ENCODE measurements at regions not wholly inside any gene's neighbourhood (a gene's known extent, or its start where the extent isn't known, plus 50 kb on each side); places are given as distances from the start of the nearest gene placed in this dataset.

GRCh38 chr2:12161085-12161484 is 414.7 kb downstream of the LPIN1 start:
- Histone ChIP-seq H3K9me3 (ENCODE audit: low read depth) (no peaks in the 10 kb centered on the region), H3K4me3 (no peak overlapping the region), H3K27ac (no peak overlapping the region), H3K36me3 (no peaks in the 10 kb centered on the region), H3K4me1 (ENCODE audit: low read depth) (peaks cover 11% of the 10 kb centered on the region), H3K27me3 (no peaks in the 10 kb centered on the region)
- TF ChIP-seq CTCF (IDR thresholded peaks at IDR 0.05; ENCODE audit: low read depth, low read length): no peak
- DNase-seq (ENCODE audit: low read depth in 1 of 2, low spot score in 1 of 2): no peak

- Histone ChIP-seq H3K4me3 (no peak overlapping the region), H3K27ac (no peak overlapping the region), H3K9me3 (ENCODE audit: low read depth) (no peaks in the 10 kb centered on the region), H3K36me3 (no peaks in the 10 kb centered on the region), H3K4me1 (ENCODE audit: low read depth) (peaks cover 6% of the 10 kb centered on the region), H3K27me3 (no peaks in the 10 kb centered on the region)
- DNase-seq (ENCODE audit: low read depth in 1 of 2, low spot score in 1 of 2): no peak
- no peak for TF ChIP-seq CTCF (IDR thresholded peaks at IDR 0.05; ENCODE audit: low read depth, low read length)
These were observed 416.1 kb downstream of the LPIN1 start for GRCh38 chr2:12162269-12163247.

GRCh38 chr2:12163866-12164265 is 417.4 kb downstream of the LPIN1 start:
- TF ChIP-seq CTCF (IDR thresholded peaks at IDR 0.05; ENCODE audit: low read depth, low read length): no peak
- no peaks in the 10 kb centered on the region for H3K27me3 ChIP-seq
- H3K9me3 ChIP-seq (ENCODE audit: low read depth): no peaks in the 10 kb centered on the region
- no peak for DNase-seq (ENCODE audit: low read depth in 1 of 2, low spot score in 1 of 2)
- H3K27ac ChIP-seq: no peak overlapping the region
- H3K4me3 ChIP-seq: no peak overlapping the region
- no peaks in the 10 kb centered on the region for H3K36me3 ChIP-seq
- peaks cover 19% of the 10 kb centered on the region for H3K4me1 ChIP-seq (ENCODE audit: low read depth)

GRCh38 chr2:12164689-12165088 is 418.3 kb downstream of the LPIN1 start:
- Histone ChIP-seq H3K27ac (no peak overlapping the region), H3K9me3 (ENCODE audit: low read depth) (no peaks in the 10 kb centered on the region), H3K4me1 (ENCODE audit: low read depth) (peaks cover 27% of the 10 kb centered on the region), H3K4me3 (no peak overlapping the region), H3K36me3 (no peaks in the 10 kb centered on the region), H3K27me3 (no peaks in the 10 kb centered on the region)
- no peak for TF ChIP-seq CTCF (IDR thresholded peaks at IDR 0.05; ENCODE audit: low read depth, low read length)
- DNase-seq (ENCODE audit: low read depth in 1 of 2, low spot score in 1 of 2): no peak

GRCh38 chr2:12167525-12168317 is 421.3 kb downstream of the LPIN1 start:
- Histone ChIP-seq H3K36me3 (no peaks in the 10 kb centered on the region), H3K9me3 (ENCODE audit: low read depth) (no peaks in the 10 kb centered on the region), H3K27ac (peak overlapping the region; percentile 69), H3K4me3 (no peak overlapping the region), H3K27me3 (no peaks in the 10 kb centered on the region), H3K4me1 (ENCODE audit: low read depth) (peaks cover 32% of the 10 kb centered on the region)
- DNase-seq (ENCODE audit: low read depth in 1 of 2, low spot score in 1 of 2): peak in 1 of 2 donors; percentile 64
- no peak for TF ChIP-seq CTCF (IDR thresholded peaks at IDR 0.05; ENCODE audit: low read depth, low read length)

Data from cardiac muscle cell (in vitro differentiated cells and primary cell).